Astrocyte (in vitro differentiated cells and primary cell): ENCODE measurements at regions not wholly inside any gene's neighbourhood (a gene's known extent, or its start where the extent isn't known, plus 50 kb on each side); places are given as distances from the start of the nearest gene placed in this dataset.
A peak's percentile ranks its signal among the peaks of the same experiment; 100 is the strongest.

ENCODE experiments used
- DNase-seq: peaks from one replicate; pipeline ENCODE4 v3.0.0-alpha.2; 2010; ENCODE audit warnings: low read depth
- FAIRE-seq: peaks from 2 replicates; lab custom pipeline; 2011; peaks lifted over from hg19 to GRCh38; lab: Jason Lieb, UNC
- H2AFZ ChIP-seq: 2 replicates; pipeline ENCODE4 v1.6.0; 2012; ENCODE audit warnings: low read depth, low read length, inconsistent platforms
- H3K27ac ChIP-seq: 2 replicates; pipeline ENCODE4 v1.5.1; 2011; ENCODE audit warnings: low read depth, low read length, inconsistent platforms
- H3K27me3 ChIP-seq: 2 replicates; pipeline ENCODE4 v1.6.0; 2011; ENCODE audit warnings: low read length, inconsistent platforms; ENCODE audit not compliant: insufficient read depth
- H3K36me3 ChIP-seq: 2 replicates; pipeline ENCODE4 v1.5.1; 2011; ENCODE audit warnings: low read length, inconsistent platforms; ENCODE audit not compliant: insufficient read depth
- H3K4me1 ChIP-seq: 2 replicates; pipeline ENCODE4 v1.5.1; 2011; ENCODE audit warnings: low read length, inconsistent platforms; ENCODE audit not compliant: insufficient read depth
- H3K4me2 ChIP-seq: 2 replicates; pipeline ENCODE4 v1.6.0; 2012; ENCODE audit warnings: low read length, inconsistent platforms
- H3K4me3 ChIP-seq: 2 replicates; pipeline ENCODE4 v1.5.1; 2011; ENCODE audit warnings: low read depth, mild to moderate bottlenecking, low read length, inconsistent platforms; ENCODE audit not compliant: insufficient read depth
- H3K79me2 ChIP-seq: 2 replicates; pipeline ENCODE4 v1.6.0; 2012; ENCODE audit warnings: mild to moderate bottlenecking, low read length, inconsistent platforms; ENCODE audit not compliant: insufficient read depth
- H3K9ac ChIP-seq: 2 replicates; pipeline ENCODE4 v1.6.0; 2012; ENCODE audit warnings: mild to moderate bottlenecking, low read length, inconsistent platforms
- H3K9me3 ChIP-seq: 2 replicates; pipeline ENCODE4 v1.5.1; 2012; ENCODE audit warnings: low read depth, mild to moderate bottlenecking, low read length, inconsistent platforms; ENCODE audit not compliant: insufficient read depth
- H4K20me1 ChIP-seq: 2 replicates; pipeline ENCODE4 v1.6.0; 2012; ENCODE audit warnings: low read length, inconsistent platforms; ENCODE audit not compliant: insufficient read depth
- H3K27ac Mint-ChIP-seq: one replicate; pipeline ENCODE4 v1.8.0; 2021; ENCODE audit warnings: mild to moderate bottlenecking, mixed read lengths; ENCODE audit not compliant: unreplicated experiment
- H3K27me3 Mint-ChIP-seq: one replicate; pipeline ENCODE4 v1.8.0; 2021; ENCODE audit warnings: low read depth, mixed read lengths; ENCODE audit not compliant: unreplicated experiment
- H3K36me3 Mint-ChIP-seq: one replicate; pipeline ENCODE4 v1.8.0; 2021; ENCODE audit warnings: low read depth, mixed read lengths; ENCODE audit not compliant: unreplicated experiment
- H3K4me1 Mint-ChIP-seq: one replicate; pipeline ENCODE4 v1.8.0; 2021; ENCODE audit warnings: low read depth, mixed read lengths; ENCODE audit not compliant: unreplicated experiment
- H3K4me3 Mint-ChIP-seq: one replicate; pipeline ENCODE4 v1.8.0; 2021; ENCODE audit warnings: mild to moderate bottlenecking, moderate library complexity, mixed read lengths; ENCODE audit not compliant: unreplicated experiment
- H3K9me3 Mint-ChIP-seq: one replicate; pipeline ENCODE4 v1.8.0; 2021; ENCODE audit warnings: mild to moderate bottlenecking, mixed read lengths; ENCODE audit not compliant: unreplicated experiment
- EZH2 ChIP-seq: IDR thresholded peaks from 2 replicates; pipeline ENCODE4 v1.6.1; 2012; ENCODE audit warnings: mild to moderate bottlenecking, low read length, inconsistent platforms; ENCODE audit not compliant: insufficient read depth
- TF ChIP-seq, protein P1 (sequence below): IDR thresholded peaks from 2 replicates; pipeline ENCODE4 v1.5.1; 2011; ENCODE audit warnings: low read depth, mild to moderate bottlenecking, inconsistent platforms, low read length, moderate library complexity; ENCODE audit not compliant: insufficient read depth

DNA sequence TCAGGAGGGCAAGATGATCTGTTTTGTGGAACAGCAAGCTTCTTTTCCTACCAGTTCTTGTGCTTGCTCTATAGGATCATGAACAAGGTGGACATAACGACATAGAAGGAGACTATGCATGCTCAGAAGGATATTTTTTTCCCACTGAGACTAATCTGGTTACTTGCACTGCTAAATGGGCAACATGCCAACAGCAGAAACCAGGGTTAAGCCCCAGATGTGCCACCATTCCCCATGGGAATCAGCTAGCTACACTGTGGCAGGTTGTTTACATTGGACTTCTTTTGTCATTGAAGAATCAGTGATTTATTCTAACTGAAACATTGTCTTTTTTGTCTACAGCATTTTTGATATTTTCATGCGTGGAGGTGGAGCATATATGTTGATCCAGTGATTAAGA is 165.6 kb downstream of the C4orf33 start:
- no peak overlapping the region for H3K27ac ChIP-seq
- peaks cover 6% of the 10 kb centered on the region for H3K4me1 Mint-ChIP-seq
- no peaks in the 10 kb centered on the region for H3K9me3 ChIP-seq
- H3K36me3 Mint-ChIP-seq = no peaks in the 10 kb centered on the region
- no peaks in the 10 kb centered on the region for H4K20me1 ChIP-seq
- FAIRE-seq (no peak), DNase-seq (no peak)
- H3K27me3 ChIP-seq = no peaks in the 10 kb centered on the region
- H3K9ac ChIP-seq = no peak overlapping the region
- H3K4me2 ChIP-seq = no peak overlapping the region
- H3K36me3 ChIP-seq = no peaks in the 10 kb centered on the region
- no peaks in the 10 kb centered on the region for H3K27me3 Mint-ChIP-seq
- H3K27ac Mint-ChIP-seq = no peak overlapping the region
- no peaks in the 10 kb centered on the region for H3K4me1 ChIP-seq
- H3K79me2 ChIP-seq = no peaks in the 10 kb centered on the region
- H2AFZ ChIP-seq = no peak overlapping the region
- no peak for TF ChIP-seq EZH2
- TF ChIP-seq, protein P1, sequence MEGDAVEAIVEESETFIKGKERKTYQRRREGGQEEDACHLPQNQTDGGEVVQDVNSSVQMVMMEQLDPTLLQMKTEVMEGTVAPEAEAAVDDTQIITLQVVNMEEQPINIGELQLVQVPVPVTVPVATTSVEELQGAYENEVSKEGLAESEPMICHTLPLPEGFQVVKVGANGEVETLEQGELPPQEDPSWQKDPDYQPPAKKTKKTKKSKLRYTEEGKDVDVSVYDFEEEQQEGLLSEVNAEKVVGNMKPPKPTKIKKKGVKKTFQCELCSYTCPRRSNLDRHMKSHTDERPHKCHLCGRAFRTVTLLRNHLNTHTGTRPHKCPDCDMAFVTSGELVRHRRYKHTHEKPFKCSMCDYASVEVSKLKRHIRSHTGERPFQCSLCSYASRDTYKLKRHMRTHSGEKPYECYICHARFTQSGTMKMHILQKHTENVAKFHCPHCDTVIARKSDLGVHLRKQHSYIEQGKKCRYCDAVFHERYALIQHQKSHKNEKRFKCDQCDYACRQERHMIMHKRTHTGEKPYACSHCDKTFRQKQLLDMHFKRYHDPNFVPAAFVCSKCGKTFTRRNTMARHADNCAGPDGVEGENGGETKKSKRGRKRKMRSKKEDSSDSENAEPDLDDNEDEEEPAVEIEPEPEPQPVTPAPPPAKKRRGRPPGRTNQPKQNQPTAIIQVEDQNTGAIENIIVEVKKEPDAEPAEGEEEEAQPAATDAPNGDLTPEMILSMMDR = no peak
- H3K4me3 ChIP-seq = no peak overlapping the region
- H3K9me3 Mint-ChIP-seq = no peaks in the 10 kb centered on the region
- no peak overlapping the region for H3K4me3 Mint-ChIP-seq

DNA sequence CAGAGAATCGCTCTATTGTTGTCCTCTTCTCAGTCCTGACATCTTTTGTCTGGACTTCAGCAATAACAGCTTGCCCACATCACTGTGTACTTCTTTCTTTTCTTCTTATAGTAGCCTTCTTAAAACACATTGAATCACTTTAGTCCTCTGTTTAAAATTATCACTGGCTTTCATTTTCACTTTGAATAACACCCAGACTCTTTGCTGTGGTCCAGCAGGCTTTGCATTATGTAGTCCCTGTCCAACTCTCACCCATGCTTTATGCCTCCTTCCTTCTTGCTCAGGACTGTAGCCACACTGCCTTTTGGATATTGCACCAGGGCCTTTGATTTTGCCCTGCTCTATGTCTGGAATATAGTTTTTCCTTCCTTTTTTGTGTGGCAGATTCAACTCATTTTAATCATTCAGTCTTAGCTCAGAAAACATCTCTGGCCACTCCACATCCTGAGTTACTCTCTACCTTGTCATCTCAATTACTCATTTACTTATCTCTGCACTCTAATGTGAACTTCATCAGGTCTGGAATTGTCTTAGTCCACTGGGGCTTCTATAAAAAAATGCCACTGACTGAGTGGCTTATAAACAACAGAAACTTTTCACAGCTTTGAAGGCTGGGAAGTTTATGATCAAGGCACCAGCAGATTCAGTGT is 168.2 kb downstream of the C4orf33 start:
- Mint-ChIP-seq H3K4me1 (peaks cover 6% of the 10 kb centered on the region), H3K36me3 (no peaks in the 10 kb centered on the region), H3K27ac (no peak overlapping the region), H3K27me3 (no peaks in the 10 kb centered on the region), H3K4me3 (no peak overlapping the region), H3K9me3 (no peaks in the 10 kb centered on the region)
- Histone ChIP-seq H3K36me3 (no peaks in the 10 kb centered on the region), H3K4me2 (no peak overlapping the region), H3K79me2 (no peaks in the 10 kb centered on the region), H2AFZ (no peak overlapping the region), H3K27me3 (no peaks in the 10 kb centered on the region), H3K27ac (no peak overlapping the region), H4K20me1 (no peaks in the 10 kb centered on the region), H3K4me3 (no peak overlapping the region), H3K9ac (no peak overlapping the region), H3K9me3 (no peaks in the 10 kb centered on the region), H3K4me1 (no peaks in the 10 kb centered on the region)
- no peak for TF ChIP-seq EZH2
- TF ChIP-seq, protein P1 = no peak
- FAIRE-seq (peak; percentile 5), DNase-seq (no peak)

DNA sequence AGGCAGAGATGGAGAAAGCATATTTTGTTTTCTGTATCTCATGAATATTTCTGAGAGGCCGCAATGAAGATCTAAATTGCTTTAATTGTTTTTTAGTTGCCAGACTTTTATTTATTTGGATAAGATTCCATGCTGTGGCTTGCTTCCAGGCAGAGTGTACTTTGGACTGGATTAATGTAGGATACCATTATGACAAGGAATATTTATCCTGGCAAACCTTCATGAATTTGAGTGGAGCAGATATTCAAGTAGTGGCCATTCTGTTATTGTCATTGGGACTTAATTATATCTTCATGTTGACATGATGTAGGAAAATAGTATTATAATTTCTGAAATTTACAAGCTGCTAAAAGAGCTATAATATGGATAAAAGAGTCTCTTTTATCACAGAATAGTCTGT is 182.9 kb downstream of the C4orf33 start:
- no peaks in the 10 kb centered on the region for H3K27me3 ChIP-seq
- no peak overlapping the region for H2AFZ ChIP-seq
- H3K4me1 ChIP-seq = no peaks in the 10 kb centered on the region
- no peak overlapping the region for H3K27ac ChIP-seq
- Mint-ChIP-seq H3K27ac (no peak overlapping the region), H3K27me3 (no peaks in the 10 kb centered on the region), H3K9me3 (no peaks in the 10 kb centered on the region), H3K4me1 (no peaks in the 10 kb centered on the region), H3K36me3 (no peaks in the 10 kb centered on the region), H3K4me3 (no peak overlapping the region)
- H3K4me3 ChIP-seq = no peak overlapping the region
- H3K4me2 ChIP-seq = no peak overlapping the region
- DNase-seq = no peak
- TF ChIP-seq, protein P1 = no peak
- TF ChIP-seq EZH2 = no peak
- H4K20me1 ChIP-seq = no peaks in the 10 kb centered on the region
- no peaks in the 10 kb centered on the region for H3K36me3 ChIP-seq
- no peak for FAIRE-seq
- H3K9me3 ChIP-seq = no peaks in the 10 kb centered on the region
- no peak overlapping the region for H3K9ac ChIP-seq
- H3K79me2 ChIP-seq = no peaks in the 10 kb centered on the region
